ENCODE measurements at regions not wholly inside any gene's neighbourhood (a gene's known extent, or its start where the extent isn't known, plus 50 kb on each side); places are given as distances from the start of the nearest gene placed in this dataset.

DNA sequence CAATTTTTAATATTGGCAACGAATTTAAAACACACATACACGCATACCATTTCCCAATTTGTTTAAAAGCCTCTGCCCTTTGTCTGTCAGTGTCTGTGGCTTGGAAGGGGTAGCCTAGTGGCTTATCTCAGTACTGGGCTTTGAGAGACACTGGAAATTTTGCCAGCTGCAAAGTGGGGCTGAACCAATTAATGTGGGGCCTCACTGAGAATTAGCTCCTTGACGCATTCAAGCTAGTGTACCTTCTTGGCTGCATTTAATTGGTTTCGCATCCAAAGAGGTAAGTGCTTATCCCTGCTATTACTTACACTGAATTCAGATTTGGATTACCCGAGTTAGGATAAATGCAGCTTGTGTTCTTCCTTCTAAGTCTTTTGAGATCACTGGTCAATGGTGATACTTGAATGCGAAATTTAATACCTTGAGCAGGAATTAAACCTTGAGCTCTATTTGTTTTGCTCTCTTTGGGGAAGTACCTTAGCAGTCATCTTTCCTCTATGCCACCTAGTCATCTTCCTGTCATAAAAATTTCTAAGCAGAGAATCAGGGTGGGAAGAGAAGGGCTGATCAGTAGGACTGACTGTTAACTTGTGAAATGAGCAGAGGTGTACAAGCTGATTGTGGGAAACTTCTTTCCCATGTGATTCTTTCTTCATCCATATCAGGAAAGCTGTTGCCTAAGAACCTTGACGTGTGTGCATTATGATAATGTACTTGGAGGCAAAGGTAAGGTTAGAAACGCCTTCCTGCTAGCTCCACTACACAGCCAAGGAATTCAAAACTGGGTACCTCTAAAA lies 187.7 kb upstream of the E2F8 start:
- TF ChIP-seq CTCF (IDR thresholded peaks at IDR 0.05; ENCODE audit: poor library complexity, severe bottlenecking) = no peak
- no peak for TF ChIP-seq REST (IDR thresholded peaks at IDR 0.05; ENCODE audit: borderline replicate concordance)
- TF ChIP-seq EP300 (conservative IDR thresholded peaks at IDR 0.05; ENCODE audit: poor library complexity, severe bottlenecking) = no peak
- no peak for TF ChIP-seq SMC3 (conservative IDR thresholded peaks at IDR 0.05; ENCODE audit: poor library complexity)
- no peak for TF ChIP-seq EZH2 (IDR thresholded peaks at IDR 0.05; ENCODE audit: borderline replicate concordance, insufficient read depth, low read length, poor library complexity, severe bottlenecking)

Data from neural cell (in vitro differentiated cells).